KMS-11 (cell line): ENCODE measurements at regions not wholly inside any gene's neighbourhood (a gene's known extent, or its start where the extent isn't known, plus 50 kb on each side); places are given as distances from the start of the nearest gene placed in this dataset.

Source experiments
- H2AFZ ChIP-seq: fragments of 200-600 bp; sonication (generic); 2 replicates; pipeline ENCODE4 v1.6.1; 2016; ENCODE audit warnings: antibody characterized with exemption, mixed run types, low read depth
- H3K27ac ChIP-seq: fragments of 200-600 bp; sonication (generic); 2 replicates; pipeline ENCODE4 v1.6.1; 2016; ENCODE audit warnings: mild to moderate bottlenecking, mixed run types
- H3K27me3 ChIP-seq: fragments of 200-600 bp; sonication (generic); 2 replicates; pipeline ENCODE4 v1.6.1; 2017; ENCODE audit warnings: mild to moderate bottlenecking, low read depth, mixed run types, moderate library complexity; ENCODE audit not compliant: insufficient read depth
- H3K36me3 ChIP-seq: fragments of 200-600 bp; sonication (generic); 2 replicates; pipeline ENCODE4 v1.6.1; 2017; ENCODE audit warnings: mild to moderate bottlenecking, mixed run types; ENCODE audit not compliant: insufficient read depth
- H3K4me1 ChIP-seq: fragments of 200-600 bp; sonication (generic); 2 replicates; pipeline ENCODE4 v1.6.1; 2016; ENCODE audit warnings: mild to moderate bottlenecking, low read depth, mixed run types; ENCODE audit not compliant: poor library complexity, severe bottlenecking
- H3K4me2 ChIP-seq: fragments of 200-600 bp; sonication (generic); 2 replicates; pipeline ENCODE4 v1.7.0; 2016; ENCODE audit warnings: mild to moderate bottlenecking, mixed run types
- H3K4me3 ChIP-seq: fragments of 200-600 bp; sonication (generic); IDR thresholded peaks from 2 replicates; pipeline ENCODE4 v1.6.1; 2017; ENCODE audit warnings: low read depth, low read length, mixed read lengths; ENCODE audit not compliant: insufficient read depth
- H3K79me2 ChIP-seq: fragments of 200-600 bp; sonication (generic); 2 replicates; pipeline ENCODE4 v1.6.1; 2016; ENCODE audit warnings: low read depth, mixed run types; ENCODE audit not compliant: insufficient read depth
- H3K9ac ChIP-seq: fragments of 200-600 bp; sonication (generic); 2 replicates; pipeline ENCODE4 v1.6.1; 2016; ENCODE audit warnings: mild to moderate bottlenecking, mixed run types
- H4K20me1 ChIP-seq: fragments of 200-600 bp; sonication (generic); 2 replicates; pipeline ENCODE4 v1.6.1; 2016; ENCODE audit warnings: mild to moderate bottlenecking, mixed run types; ENCODE audit not compliant: insufficient read depth
- CTCF ChIP-seq: fragments of 200-600 bp; sonication (generic); conservative IDR thresholded peaks from 2 replicates; pipeline ENCODE4 v1.6.1; 2017; ENCODE audit warnings: low read depth, mild to moderate bottlenecking, antibody characterized with exemption, low read length, moderate library complexity, mixed read lengths

GRCh38 chr9:89755821-89756220 lies 151.0 kb downstream of the GADD45G start:
- H3K9ac ChIP-seq: no peak overlapping the region
- H3K79me2 ChIP-seq: no peaks in the 10 kb centered on the region
- no peaks in the 10 kb centered on the region for H3K27me3 ChIP-seq
- no peaks in the 10 kb centered on the region for H3K36me3 ChIP-seq
- H4K20me1 ChIP-seq: no peaks in the 10 kb centered on the region
- H3K27ac ChIP-seq: no peak overlapping the region
- H3K4me3 ChIP-seq: no peak overlapping the region
- no peak overlapping the region for H3K4me2 ChIP-seq
- peaks cover 69% of the 10 kb centered on the region for H3K4me1 ChIP-seq
- H2AFZ ChIP-seq: no peak overlapping the region
- no peak for TF ChIP-seq CTCF

- H3K27ac ChIP-seq: peak overlapping the region; percentile 58
- no peaks in the 10 kb centered on the region for H4K20me1 ChIP-seq
- H2AFZ ChIP-seq: peak overlapping the region; percentile 55; the same call in 1 of the 2 replicates
- H3K4me2 ChIP-seq: peak overlapping the region; percentile 76
- peak overlapping the region; percentile 43; the same call in 1 of the 2 replicates for H3K9ac ChIP-seq
- H3K27me3 ChIP-seq: no peaks in the 10 kb centered on the region
- no peak for TF ChIP-seq CTCF
- H3K79me2 ChIP-seq: no peaks in the 10 kb centered on the region
- H3K4me3 ChIP-seq: no peak overlapping the region
- H3K36me3 ChIP-seq: no peaks in the 10 kb centered on the region
- peaks cover 59% of the 10 kb centered on the region for H3K4me1 ChIP-seq
These were observed 152.2 kb downstream of the GADD45G start for GRCh38 chr9:89756891-89757537.

GRCh38 chr9:89757776-89758528 lies 153.1 kb downstream of the GADD45G start:
- Histone ChIP-seq H2AFZ (no peak overlapping the region), H3K4me1 (peaks cover 51% of the 10 kb centered on the region), H3K36me3 (no peaks in the 10 kb centered on the region), H3K9ac (no peak overlapping the region), H3K27me3 (no peaks in the 10 kb centered on the region), H3K27ac (no peak overlapping the region), H4K20me1 (no peaks in the 10 kb centered on the region), H3K4me2 (no peak overlapping the region; the same call in 1 of the 2 replicates), H3K79me2 (no peaks in the 10 kb centered on the region), H3K4me3 (no peak overlapping the region)
- no peak for TF ChIP-seq CTCF

- no peak overlapping the region for H3K27ac ChIP-seq
- H3K4me1 ChIP-seq: peaks cover 35% of the 10 kb centered on the region
- H3K4me3 ChIP-seq: no peak overlapping the region
- no peaks in the 10 kb centered on the region for H3K79me2 ChIP-seq
- H2AFZ ChIP-seq: no peak overlapping the region
- no peaks in the 10 kb centered on the region for H3K27me3 ChIP-seq
- H3K4me2 ChIP-seq: no peak overlapping the region
- no peaks in the 10 kb centered on the region for H3K36me3 ChIP-seq
- no peak for TF ChIP-seq CTCF
- H4K20me1 ChIP-seq: no peaks in the 10 kb centered on the region
- no peak overlapping the region for H3K9ac ChIP-seq
These were observed 154.8 kb downstream of the GADD45G start for GRCh38 chr9:89759572-89759971.
